Transverse colon (tissue), 3 donors: ENCODE measurements at regions not wholly inside any gene's neighbourhood (a gene's known extent, or its start where the extent isn't known, plus 50 kb on each side); places are given as distances from the start of the nearest gene placed in this dataset.

Source experiments
- CTCF ChIP-seq, 5 experiments: fragments of 200-600 bp in 3 of 5; fragments of 450-650 bp in 2 of 5; sonication (generic) in 3 of 5; IDR thresholded peaks; 1 replicate in 2 of 5; 2 replicates in 3 of 5; pipeline ENCODE4 v1.5.1; 2016 to 2017; ENCODE audit warnings: antibody characterized with exemption in 5 of 5, inconsistent platforms in 3 of 5, mild to moderate bottlenecking in 2 of 5, moderate library complexity in 1 of 5
- POLR2A ChIP-seq: fragments of 450-650 bp; IDR thresholded peaks from one replicate; pipeline ENCODE4 v1.6.1; 2016; ENCODE audit warnings: antibody characterized with exemption, mild to moderate bottlenecking, moderate library complexity

GRCh38 chr10:131739206-131739605 is 161.6 kb upstream of the PPP2R2D start:
- no peak for TF ChIP-seq CTCF (IDR thresholded peaks at IDR 0.05)
- TF ChIP-seq POLR2A, result no peak
